ENCODE measurements at regions not wholly inside any gene's neighbourhood (a gene's known extent, or its start where the extent isn't known, plus 50 kb on each side); places are given as distances from the start of the nearest gene placed in this dataset.

DNA sequence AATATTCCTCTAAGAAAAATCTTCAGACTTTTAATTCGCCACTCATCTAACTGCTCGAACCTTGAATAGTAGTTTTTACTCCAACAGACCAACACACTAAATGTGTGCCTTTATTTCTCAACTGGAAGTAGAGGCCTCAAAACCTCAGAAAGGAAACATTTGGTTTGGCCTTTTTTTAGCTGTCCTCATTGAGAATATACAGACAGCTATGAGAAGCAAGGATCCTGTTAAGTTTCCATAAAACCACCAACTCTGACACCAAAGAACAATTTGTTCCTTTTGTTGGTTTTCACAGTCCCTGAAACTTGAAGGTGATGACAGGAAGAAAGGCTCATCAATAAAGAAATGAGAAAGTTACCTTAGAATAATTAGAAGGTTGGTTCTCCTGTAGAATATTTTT, 199.2 kb upstream of the MEOX2 start:
- TF ChIP-seq CTCF (IDR thresholded peaks at IDR 0.05; ENCODE audit: low read length): no peak
- TF ChIP-seq EZH2 (optimal IDR thresholded peaks at IDR 0.05; ENCODE audit: low read depth, low read length): no peak

Data from MM.1S (cell line).